Adrenal gland (tissue), 9 donors: ENCODE measurements at regions not wholly inside any gene's neighbourhood (a gene's known extent, or its start where the extent isn't known, plus 50 kb on each side); places are given as distances from the start of the nearest gene placed in this dataset.

Experiments used
- DNase-seq, 7 donors: peaks; one replicate each; pipeline ENCODE4 v3.0.0-alpha.2; 2019 to 2020
- H3K27ac ChIP-seq, 5 donors: fragments of 200-600 bp; sonication (generic) in 4 of 5; 1 replicate in 3 of 5; 2 replicates in 2 of 5; pipeline versions ENCODE4 v1.5.1 to v1.8.0; 2016 to 2020; ENCODE audit warnings: mild to moderate bottlenecking in 1 of 5
- H3K27me3 ChIP-seq: fragments of 200-600 bp; 2 replicates; pipeline ENCODE4 v1.8.0; 2021
- H3K36me3 ChIP-seq, 2 donors: fragments of 200-600 bp; replicated peaks in 1 of 2; 1 replicate in 1 of 2; 2 replicates in 1 of 2; pipeline versions ENCODE4 v1.5.1 to v1.8.0; 2018 to 2022
- H3K4me1 ChIP-seq, 2 donors: fragments of 200-600 bp; replicated peaks in 1 of 2; 1 replicate in 1 of 2; 2 replicates in 1 of 2; pipeline versions ENCODE4 v1.5.1 to v1.8.0; 2018 to 2021
- H3K4me3 ChIP-seq, 4 donors: fragments of 200-600 bp; sonication (generic) in 3 of 4; one replicate each; pipeline ENCODE4 v1.5.1; 2016 to 2018
- H3K9me3 ChIP-seq, 3 donors: fragments of 200-600 bp; sonication (generic) in 1 of 3; replicated peaks in 1 of 3; 1 replicate in 2 of 3; 2 replicates in 1 of 3; pipeline versions ENCODE4 v1.5.1 to v1.8.0; 2016 to 2021
- POLR2A ChIP-seq, 2 donors: fragments of 450-650 bp; IDR thresholded peaks; one replicate each; pipeline ENCODE4 v1.6.1; 2017; ENCODE audit warnings: antibody characterized with exemption in 2 of 2, mild to moderate bottlenecking in 2 of 2, moderate library complexity in 1 of 2
- WGBS, 4 donors: extraction: QIAGEN DNeasy Blood & Tissue Kit in 2 of 4; methylation state at CpG; one replicate each; pipeline versions ENCODE4 v1.1.5 to v1.1.7; 2013 to 2017; 5-methylcytosine and 5-hydroxymethylcytosine counted together
- intact Hi-C, 2 donors: fragments of 100-400 bp; cut with DNase I; formaldehyde crosslinking; loops; one replicate each; pipeline versions ENCODE4 v1.14.1 to v1.15.0; 2022 to 2023
- TF ChIP-seq, protein P1 (sequence below), 6 experiments: fragments of 450-650 bp in 4 of 6; fragments of 200-600 bp in 2 of 6; sonication (generic) in 1 of 6; IDR thresholded peaks; 1 replicate in 5 of 6; 2 replicates in 1 of 6; pipeline versions ENCODE4 v1.5.1 to v1.8.0; 2016 to 2021; ENCODE audit warnings: antibody characterized with exemption in 6 of 6, mild to moderate bottlenecking in 2 of 6, moderate library complexity in 1 of 6
- donor health status: healthy with polysubstance abuse.
- donor health status: Bipolar disorder and iron deficiency.
- donor health status: DM: yes; HTN: yes; CAD: no.
- donor health status: DM: no; HTN: no; CAD: no.
- donor health status: DM: no; HTN: no; CAD: no.

DNA sequence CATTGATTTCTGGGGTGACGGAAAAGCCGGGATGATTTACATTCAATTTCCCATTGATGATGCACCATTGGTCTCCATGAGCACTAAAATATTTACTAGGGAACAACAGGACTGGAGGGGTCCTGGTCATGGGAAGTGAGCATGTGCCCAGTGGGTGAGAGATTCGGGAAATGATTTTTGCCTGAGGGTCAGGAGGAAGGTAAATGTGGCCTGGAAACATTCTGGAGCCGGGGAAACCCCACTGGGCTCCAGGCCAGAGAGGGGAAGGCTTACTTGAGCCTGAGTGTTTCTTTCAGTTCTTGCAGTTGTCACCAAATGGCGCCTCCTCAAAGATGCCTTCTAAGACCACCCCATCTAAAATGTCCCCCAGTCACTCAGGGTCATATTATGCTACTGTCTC, 532.3 kb upstream of the TBX3 start:
- intact Hi-C loops: no loop called here
- no peaks in the 10 kb centered on the region for H3K27me3 ChIP-seq
- no peak overlapping the region for H3K27ac ChIP-seq
- DNase-seq: no peak
- TF ChIP-seq, protein P1, sequence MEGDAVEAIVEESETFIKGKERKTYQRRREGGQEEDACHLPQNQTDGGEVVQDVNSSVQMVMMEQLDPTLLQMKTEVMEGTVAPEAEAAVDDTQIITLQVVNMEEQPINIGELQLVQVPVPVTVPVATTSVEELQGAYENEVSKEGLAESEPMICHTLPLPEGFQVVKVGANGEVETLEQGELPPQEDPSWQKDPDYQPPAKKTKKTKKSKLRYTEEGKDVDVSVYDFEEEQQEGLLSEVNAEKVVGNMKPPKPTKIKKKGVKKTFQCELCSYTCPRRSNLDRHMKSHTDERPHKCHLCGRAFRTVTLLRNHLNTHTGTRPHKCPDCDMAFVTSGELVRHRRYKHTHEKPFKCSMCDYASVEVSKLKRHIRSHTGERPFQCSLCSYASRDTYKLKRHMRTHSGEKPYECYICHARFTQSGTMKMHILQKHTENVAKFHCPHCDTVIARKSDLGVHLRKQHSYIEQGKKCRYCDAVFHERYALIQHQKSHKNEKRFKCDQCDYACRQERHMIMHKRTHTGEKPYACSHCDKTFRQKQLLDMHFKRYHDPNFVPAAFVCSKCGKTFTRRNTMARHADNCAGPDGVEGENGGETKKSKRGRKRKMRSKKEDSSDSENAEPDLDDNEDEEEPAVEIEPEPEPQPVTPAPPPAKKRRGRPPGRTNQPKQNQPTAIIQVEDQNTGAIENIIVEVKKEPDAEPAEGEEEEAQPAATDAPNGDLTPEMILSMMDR (IDR thresholded peaks at IDR 0.05): no peak
- TF ChIP-seq POLR2A (IDR thresholded peaks at IDR 0.05): no peak
- no peaks in the 10 kb centered on the region for H3K4me1 ChIP-seq
- 75 to 88% (median 85%) methylated on average over 5 of the region's 5 CpGs for WGBS, 4 donors
- H3K4me3 ChIP-seq: no peak overlapping the region
- H3K36me3 ChIP-seq: no peaks in the 10 kb centered on the region
- H3K9me3 ChIP-seq: no peaks in the 10 kb centered on the region

DNA sequence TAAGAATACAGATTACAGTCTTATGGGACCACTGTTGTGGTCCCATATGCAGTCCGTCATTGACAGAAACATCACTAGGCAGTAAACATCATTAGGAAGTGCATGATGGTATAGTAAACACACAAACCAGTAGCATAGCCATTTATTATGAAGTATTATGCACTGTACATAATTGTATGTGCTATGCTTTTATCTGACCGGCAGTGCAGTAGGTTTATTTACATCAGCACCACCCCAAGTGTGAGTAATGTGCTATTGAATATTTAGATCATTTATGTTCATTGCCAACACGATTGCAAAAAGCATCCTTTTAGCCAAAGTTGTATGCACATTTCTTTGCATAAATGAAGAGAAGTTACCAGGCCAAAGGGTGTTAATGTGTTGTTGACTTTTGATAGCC, 531.6 kb upstream of the TBX3 start:
- Histone ChIP-seq H3K4me3 (no peak overlapping the region), H3K27me3 (no peaks in the 10 kb centered on the region), H3K9me3 (no peaks in the 10 kb centered on the region), H3K4me1 (no peaks in the 10 kb centered on the region), H3K27ac (no peak overlapping the region), H3K36me3 (no peaks in the 10 kb centered on the region)
- DNase-seq: no peak
- no peak for TF ChIP-seq POLR2A (IDR thresholded peaks at IDR 0.05)
- TF ChIP-seq, protein P1 (IDR thresholded peaks at IDR 0.05): no peak
- WGBS, 4 donors: 87 to 95% (median 88%) methylated on average over 3 of the region's 3 CpGs
- intact Hi-C loops: no loop called here

DNA sequence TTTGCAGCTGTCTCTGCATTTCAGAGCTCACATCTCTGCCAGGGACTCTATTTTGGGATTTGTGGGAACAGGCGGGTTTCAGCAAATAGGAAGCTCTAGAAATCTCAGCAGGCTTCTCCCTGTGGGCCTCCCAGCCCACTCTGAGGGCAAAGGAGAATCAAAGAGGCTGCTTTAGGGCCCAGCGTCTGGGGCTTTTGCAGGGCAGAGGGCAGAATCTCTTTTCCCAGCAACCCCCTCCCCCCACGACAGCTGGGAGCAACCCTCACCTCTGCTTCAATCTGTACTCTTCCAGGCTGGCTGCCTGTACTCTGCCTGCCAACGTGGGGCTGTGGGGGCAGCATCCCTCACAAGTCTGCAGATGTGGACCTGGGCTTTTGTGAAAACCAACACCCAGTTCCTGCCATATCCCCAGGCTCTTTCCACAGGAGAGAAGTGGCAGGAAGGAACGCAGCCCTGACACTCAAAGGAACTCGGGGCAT, 529.6 kb upstream of the TBX3 start:
- no peak overlapping the region for H3K4me3 ChIP-seq
- H3K9me3 ChIP-seq: no peaks in the 10 kb centered on the region
- DNase-seq: peak in 1 of 7 donors; percentile 16
- H3K36me3 ChIP-seq: no peaks in the 10 kb centered on the region
- no peaks in the 10 kb centered on the region for H3K27me3 ChIP-seq
- 58 to 74% (median 60%) methylated on average over 4 to 6 of the region's 6 CpGs for WGBS, 4 donors
- TF ChIP-seq, protein P1 (IDR thresholded peaks at IDR 0.05): no peak
- no peak for TF ChIP-seq POLR2A (IDR thresholded peaks at IDR 0.05)
- H3K4me1 ChIP-seq: no peaks in the 10 kb centered on the region
- no peak overlapping the region for H3K27ac ChIP-seq
- intact Hi-C loops: no loop called here

DNA sequence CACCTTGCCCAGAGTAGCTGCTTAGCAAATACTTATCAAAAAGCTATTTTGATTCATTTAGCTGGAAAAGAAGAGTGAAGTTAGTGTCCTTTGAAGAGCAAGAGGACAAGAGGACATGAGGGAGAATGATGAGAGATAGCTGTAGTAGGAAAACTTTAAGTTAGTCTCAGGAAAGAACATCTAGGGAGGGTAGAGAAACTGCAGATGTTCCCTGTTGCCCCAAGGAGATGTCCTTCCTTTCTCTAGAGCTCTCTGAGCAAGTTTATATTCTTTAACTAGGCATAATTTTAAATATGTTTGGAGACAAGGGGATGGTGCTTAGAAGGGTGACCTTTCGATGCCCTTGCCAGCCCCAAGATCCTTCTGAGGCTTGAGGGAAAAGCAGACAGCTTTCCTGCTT, 529.1 kb upstream of the TBX3 start:
- TF ChIP-seq, protein P1 (IDR thresholded peaks at IDR 0.05): no peak
- TF ChIP-seq POLR2A (IDR thresholded peaks at IDR 0.05): no peak
- H3K27ac ChIP-seq: peak overlapping the region in 1 of 5 donors; percentile 24

More for the DNA sequence above, 529.1 kb upstream of the TBX3 start:
- DNase-seq: no peak
- Histone ChIP-seq H3K27me3 (no peaks in the 10 kb centered on the region), H3K4me1 (no peaks in the 10 kb centered on the region), H3K36me3 (no peaks in the 10 kb centered on the region), H3K9me3 (no peaks in the 10 kb centered on the region), H3K4me3 (no peak overlapping the region)
- intact Hi-C loops: no loop called here
- 79 to 83% (median 82%) methylated on average over 1 of the region's 1 CpG for WGBS, 4 donors
